Fibroblast of pulmonary artery (primary cell): ENCODE measurements at regions not wholly inside any gene's neighbourhood (a gene's known extent, or its start where the extent isn't known, plus 50 kb on each side); places are given as distances from the start of the nearest gene placed in this dataset.

Experiments
- DNase-seq: peaks from one replicate; pipeline ENCODE4 v3.0.0-alpha.2; 2010; ENCODE audit warnings: low read depth
- H3K4me3 ChIP-seq: replicated peaks from 2 replicates; pipeline ENCODE4 v1.5.1; 2011; ENCODE audit warnings: low read depth, mild to moderate bottlenecking, control low read depth, low read length, moderate library complexity
- CTCF ChIP-seq: IDR thresholded peaks from 2 replicates; pipeline ENCODE4 v1.5.1; 2011; ENCODE audit warnings: mild to moderate bottlenecking, control low read depth, low read length, inconsistent platforms; ENCODE audit errors: missing control alignments

- H3K4me3 ChIP-seq: no peak overlapping the region
- no peak for DNase-seq
- TF ChIP-seq CTCF: no peak
Observed at GRCh38 chr10:64952042-64952441, 1430.8 kb downstream of the REEP3 start.

- H3K4me3 ChIP-seq: no peak overlapping the region
- DNase-seq: no peak
- TF ChIP-seq CTCF: no peak
Observed at GRCh38 chr10:64956441-64956840, 1435.2 kb downstream of the REEP3 start.

GRCh38 chr10:64959116-64959515, 1437.9 kb downstream of the REEP3 start:
- DNase-seq: no peak
- no peak overlapping the region for H3K4me3 ChIP-seq
- TF ChIP-seq CTCF: no peak

- no peak overlapping the region for H3K4me3 ChIP-seq
- DNase-seq: no peak
- no peak for TF ChIP-seq CTCF
Observed at GRCh38 chr10:64959883-64960282, 1438.7 kb downstream of the REEP3 start.

- TF ChIP-seq CTCF: no peak
- no peak overlapping the region for H3K4me3 ChIP-seq
- DNase-seq: no peak
Observed at GRCh38 chr10:64973391-64973790, 1452.2 kb downstream of the REEP3 start.

- DNase-seq: no peak
- no peak for TF ChIP-seq CTCF
Observed at GRCh38 chr10:64976150-64976549, 1454.9 kb downstream of the REEP3 start.

GRCh38 chr10:64977915-64978314, 1456.7 kb downstream of the REEP3 start:
- peak; percentile 2 for DNase-seq
- TF ChIP-seq CTCF: no peak
- no peak overlapping the region for H3K4me3 ChIP-seq

More at GRCh38 chr10:64976150-64976549, 1454.9 kb downstream of the REEP3 start:
- H3K4me3 ChIP-seq: no peak overlapping the region
